ENCODE measurements at regions not wholly inside any gene's neighbourhood (a gene's known extent, or its start where the extent isn't known, plus 50 kb on each side); places are given as distances from the start of the nearest gene placed in this dataset.

DNA sequence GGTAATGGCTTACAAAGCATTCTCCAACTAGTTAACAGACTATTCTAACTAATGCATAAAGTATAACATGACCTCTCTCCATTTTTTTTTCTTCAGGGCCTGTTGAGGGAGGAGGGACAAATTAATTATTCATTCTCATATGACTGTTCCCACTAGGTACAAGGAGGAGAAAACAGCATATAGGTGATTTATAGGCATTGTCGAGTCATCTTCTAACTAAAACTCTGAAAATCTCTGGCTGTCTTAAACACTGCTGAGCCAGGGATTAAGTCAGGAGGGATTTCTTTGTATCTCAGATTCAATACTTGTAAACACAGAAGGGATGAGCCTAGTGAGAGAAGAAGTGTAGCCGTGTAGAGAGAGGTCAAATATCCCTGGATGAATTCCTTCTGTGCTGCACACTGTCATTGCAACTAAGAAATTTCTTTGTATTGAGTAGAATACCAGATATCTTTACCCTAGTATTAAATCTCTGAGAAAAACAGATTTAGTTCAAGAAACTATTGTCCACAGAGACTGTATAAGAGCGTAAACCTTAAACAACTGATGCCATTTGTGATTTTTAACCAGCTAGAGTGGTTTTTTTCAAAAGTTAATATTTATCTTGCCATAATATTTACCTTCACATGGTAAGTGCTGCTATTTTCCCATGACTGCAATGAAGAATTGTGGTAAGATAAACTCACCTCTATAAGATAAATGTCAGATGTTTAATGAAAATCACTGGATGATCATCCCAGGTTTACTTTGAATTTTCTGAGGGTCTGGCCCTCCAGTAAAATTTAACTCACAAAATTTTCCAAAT is 465.3 kb downstream of the RWDD3 start:
- Histone ChIP-seq H3K9me3 (ENCODE audit: low read length) (peaks cover 46% of the 10 kb centered on the region), H3K4me1 (ENCODE audit: insufficient read depth, low read length) (no peaks in the 10 kb centered on the region), H4K20me1 (ENCODE audit: insufficient read depth, low read length) (no peaks in the 10 kb centered on the region), H3K36me3 (replicated peaks in 1 of 2; ENCODE audit: control insufficient read depth in 1 of 2, insufficient read depth in 2 of 2, low read length in 2 of 2) (no peaks in the 10 kb centered on the region), H3K9ac (ENCODE audit: insufficient read depth, low read depth, low read length) (no peak overlapping the region), H3K79me2 (ENCODE audit: insufficient read depth, low read length) (no peaks in the 10 kb centered on the region), H3K27me3 (ENCODE audit: control insufficient read depth in 1 of 2, insufficient read depth in 2 of 2, low read length in 2 of 2) (no peaks in the 10 kb centered on the region), H3K4me3 (replicated peaks in 1 of 3; ENCODE audit: insufficient read depth in 1 of 3, low read depth in 2 of 3, low read length in 3 of 3) (no peak overlapping the region), H2AFZ (ENCODE audit: low read length) (no peak overlapping the region), H3K4me2 (ENCODE audit: low read depth, low read length) (no peak overlapping the region), H3K27ac (ENCODE audit: extremely low read length, insufficient read depth, low read length) (no peak overlapping the region)
- in situ Hi-C loops (cut with HindIII; ENCODE audit: extremely low pct_ligation_motif_present, low pct_unique_long_range_greater_than_20kb): loop anchor here (10.0 kb wide), 1 partner anchor 55 kb away; no protein-coding TSS in a partner anchor
- DNase-seq (ENCODE audit: low spot score): no peak
- intact Hi-C loops (cut with micrococcal nuclease; ENCODE audit: unreplicated experiment): no loop called here
- ATAC-seq: no peak
- no TSS peak for BruUV-seq (replicated peaks)
- CTCF ChIA-PET (ENCODE audit: low intra/inter-chr PET ratio, low total read pairs): no interaction called here
- FAIRE-seq: no peak
- POLR2A ChIA-PET: no interaction called here
- 0% methylated on average over 3 of the region's 3 CpGs for WGBS (ENCODE audit: low lambda C conversion rate)
- TF ChIP-seq ZNF672 (CRISPR knock-in tag; IDR thresholded peaks at IDR 0.05) (no peak), STAT5B (CRISPR knock-in tag; IDR thresholded peaks at IDR 0.05) (no peak), FOSL2 (CRISPR knock-in tag; IDR thresholded peaks at IDR 0.05) (no peak), MEIS2 (CRISPR knock-in tag; IDR thresholded peaks at IDR 0.05) (no peak), ZFP90 (CRISPR knock-in tag; IDR thresholded peaks at IDR 0.05; ENCODE audit: borderline replicate concordance) (no peak), MTF2 (CRISPR knock-in tag; IDR thresholded peaks at IDR 0.05; ENCODE audit: borderline replicate concordance) (no peak), ZNF772 (CRISPR knock-in tag; IDR thresholded peaks at IDR 0.05) (no peak)
- TF ChIP-seq, protein P1, sequence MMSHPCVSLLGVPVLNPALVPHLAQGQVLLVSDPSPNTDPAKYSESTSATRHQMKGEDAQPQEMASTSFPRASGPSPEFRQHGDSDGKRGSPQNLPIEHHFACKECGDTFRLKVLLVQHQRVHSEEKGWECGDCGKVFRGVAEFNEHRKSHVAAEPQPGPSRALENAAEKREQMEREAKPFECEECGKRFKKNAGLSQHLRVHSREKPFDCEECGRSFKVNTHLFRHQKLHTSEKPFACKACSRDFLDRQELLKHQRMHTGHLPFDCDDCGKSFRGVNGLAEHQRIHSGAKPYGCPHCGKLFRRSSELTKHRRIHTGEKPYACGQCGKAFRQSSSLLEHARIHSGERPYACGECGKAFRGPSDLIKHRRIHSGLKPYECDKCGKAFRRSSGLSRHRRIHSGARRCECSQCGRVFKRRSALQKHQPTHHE (CRISPR knock-in tag; IDR thresholded peaks at IDR 0.05; ENCODE audit: borderline replicate concordance): no peak
- TF ChIP-seq, protein P2, sequence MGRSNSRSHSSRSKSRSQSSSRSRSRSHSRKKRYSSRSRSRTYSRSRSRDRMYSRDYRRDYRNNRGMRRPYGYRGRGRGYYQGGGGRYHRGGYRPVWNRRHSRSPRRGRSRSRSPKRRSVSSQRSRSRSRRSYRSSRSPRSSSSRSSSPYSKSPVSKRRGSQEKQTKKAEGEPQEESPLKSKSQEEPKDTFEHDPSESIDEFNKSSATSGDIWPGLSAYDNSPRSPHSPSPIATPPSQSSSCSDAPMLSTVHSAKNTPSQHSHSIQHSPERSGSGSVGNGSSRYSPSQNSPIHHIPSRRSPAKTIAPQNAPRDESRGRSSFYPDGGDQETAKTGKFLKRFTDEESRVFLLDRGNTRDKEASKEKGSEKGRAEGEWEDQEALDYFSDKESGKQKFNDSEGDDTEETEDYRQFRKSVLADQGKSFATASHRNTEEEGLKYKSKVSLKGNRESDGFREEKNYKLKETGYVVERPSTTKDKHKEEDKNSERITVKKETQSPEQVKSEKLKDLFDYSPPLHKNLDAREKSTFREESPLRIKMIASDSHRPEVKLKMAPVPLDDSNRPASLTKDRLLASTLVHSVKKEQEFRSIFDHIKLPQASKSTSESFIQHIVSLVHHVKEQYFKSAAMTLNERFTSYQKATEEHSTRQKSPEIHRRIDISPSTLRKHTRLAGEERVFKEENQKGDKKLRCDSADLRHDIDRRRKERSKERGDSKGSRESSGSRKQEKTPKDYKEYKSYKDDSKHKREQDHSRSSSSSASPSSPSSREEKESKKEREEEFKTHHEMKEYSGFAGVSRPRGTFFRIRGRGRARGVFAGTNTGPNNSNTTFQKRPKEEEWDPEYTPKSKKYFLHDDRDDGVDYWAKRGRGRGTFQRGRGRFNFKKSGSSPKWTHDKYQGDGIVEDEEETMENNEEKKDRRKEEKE (IDR thresholded peaks at IDR 0.05): no peak
- TF ChIP-seq, protein P3, sequence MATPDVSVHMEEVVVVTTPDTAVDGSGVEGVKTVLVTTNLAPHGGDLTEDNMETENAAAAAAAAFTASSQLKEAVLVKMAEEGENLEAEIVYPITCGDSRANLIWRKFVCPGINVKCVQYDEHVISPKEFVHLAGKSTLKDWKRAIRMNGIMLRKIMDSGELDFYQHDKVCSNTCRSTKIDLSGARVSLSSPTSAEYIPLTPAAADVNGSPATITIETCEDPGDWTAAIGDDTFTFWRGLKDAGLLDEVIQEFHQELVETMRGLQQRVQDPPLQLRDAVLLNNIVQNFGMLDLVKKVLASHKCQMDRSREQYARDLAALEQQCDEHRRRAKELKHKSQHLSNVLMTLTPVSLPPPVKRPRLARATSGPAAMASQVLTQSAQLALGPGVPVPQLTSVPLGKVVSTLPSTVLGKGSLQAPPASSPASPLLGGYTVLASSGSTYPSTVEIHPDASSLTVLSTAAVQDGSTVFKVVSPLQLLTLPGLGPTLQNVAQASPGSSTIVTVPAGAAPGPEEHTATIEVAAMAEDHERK (CRISPR knock-in tag; IDR thresholded peaks at IDR 0.05; ENCODE audit: low read depth): no peak
- TF ChIP-seq, protein P4, sequence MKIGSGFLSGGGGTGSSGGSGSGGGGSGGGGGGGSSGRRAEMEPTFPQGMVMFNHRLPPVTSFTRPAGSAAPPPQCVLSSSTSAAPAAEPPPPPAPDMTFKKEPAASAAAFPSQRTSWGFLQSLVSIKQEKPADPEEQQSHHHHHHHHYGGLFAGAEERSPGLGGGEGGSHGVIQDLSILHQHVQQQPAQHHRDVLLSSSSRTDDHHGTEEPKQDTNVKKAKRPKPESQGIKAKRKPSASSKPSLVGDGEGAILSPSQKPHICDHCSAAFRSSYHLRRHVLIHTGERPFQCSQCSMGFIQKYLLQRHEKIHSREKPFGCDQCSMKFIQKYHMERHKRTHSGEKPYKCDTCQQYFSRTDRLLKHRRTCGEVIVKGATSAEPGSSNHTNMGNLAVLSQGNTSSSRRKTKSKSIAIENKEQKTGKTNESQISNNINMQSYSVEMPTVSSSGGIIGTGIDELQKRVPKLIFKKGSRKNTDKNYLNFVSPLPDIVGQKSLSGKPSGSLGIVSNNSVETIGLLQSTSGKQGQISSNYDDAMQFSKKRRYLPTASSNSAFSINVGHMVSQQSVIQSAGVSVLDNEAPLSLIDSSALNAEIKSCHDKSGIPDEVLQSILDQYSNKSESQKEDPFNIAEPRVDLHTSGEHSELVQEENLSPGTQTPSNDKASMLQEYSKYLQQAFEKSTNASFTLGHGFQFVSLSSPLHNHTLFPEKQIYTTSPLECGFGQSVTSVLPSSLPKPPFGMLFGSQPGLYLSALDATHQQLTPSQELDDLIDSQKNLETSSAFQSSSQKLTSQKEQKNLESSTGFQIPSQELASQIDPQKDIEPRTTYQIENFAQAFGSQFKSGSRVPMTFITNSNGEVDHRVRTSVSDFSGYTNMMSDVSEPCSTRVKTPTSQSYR (CRISPR knock-in tag; IDR thresholded peaks at IDR 0.05; ENCODE audit: borderline replicate concordance): no peak
